Type B pancreatic cell (in vitro differentiated cells): ENCODE measurements at regions not wholly inside any gene's neighbourhood (a gene's known extent, or its start where the extent isn't known, plus 50 kb on each side); places are given as distances from the start of the nearest gene placed in this dataset.

Source experiments
- DNase-seq: peaks from one replicate; pipeline ENCODE4 v3.0.0; 2021; ENCODE audit warnings: mixed read lengths; ENCODE audit not compliant: unreplicated experiment; ENCODE audit errors: extremely low spot score
- H3K27ac Mint-ChIP-seq: 2 replicates; pipeline ENCODE4 v1.8.0; 2021; ENCODE audit warnings: mild to moderate bottlenecking, mixed read lengths
- H3K27me3 Mint-ChIP-seq: 2 replicates; pipeline ENCODE4 v1.8.0; 2021; ENCODE audit warnings: mixed read lengths
- H3K36me3 Mint-ChIP-seq: 2 replicates; pipeline ENCODE4 v1.8.0; 2021; ENCODE audit warnings: mixed read lengths
- H3K4me1 Mint-ChIP-seq: one replicate; pipeline ENCODE4 v1.8.0; 2021; ENCODE audit warnings: mixed read lengths; ENCODE audit not compliant: unreplicated experiment
- H3K4me3 Mint-ChIP-seq: 2 replicates; pipeline ENCODE4 v1.8.0; 2021; ENCODE audit warnings: mild to moderate bottlenecking, mixed read lengths
- H3K9me3 Mint-ChIP-seq: 2 replicates; pipeline ENCODE4 v1.8.0; 2021; ENCODE audit warnings: mixed read lengths
- CTCF ChIP-seq: fragments of 200-600 bp; sonication (generic); conservative IDR thresholded peaks from 2 replicates; pipeline ENCODE4 v1.5.0; 2021; ENCODE audit warnings: antibody characterized with exemption, mild to moderate bottlenecking

- no peak for TF ChIP-seq CTCF
- no peaks in the 10 kb centered on the region for H3K27me3 Mint-ChIP-seq
- no peak for DNase-seq
- H3K9me3 Mint-ChIP-seq: no peaks in the 10 kb centered on the region
- no peak overlapping the region for H3K27ac Mint-ChIP-seq
- no peak overlapping the region for H3K4me3 Mint-ChIP-seq
- peaks cover 4% of the 10 kb centered on the region for H3K4me1 Mint-ChIP-seq
- H3K36me3 Mint-ChIP-seq: no peaks in the 10 kb centered on the region
Measured at GRCh38 chr21:28794371-28794851, 198.3 kb downstream of the LTN1 start.

- Mint-ChIP-seq H3K27ac (no peak overlapping the region), H3K4me3 (no peak overlapping the region)
Measured at GRCh38 chr21:28793043-28793442, 199.6 kb downstream of the LTN1 start.

GRCh38 chr21:28791595-28792282 lies 200.9 kb downstream of the LTN1 start:
- H3K9me3 Mint-ChIP-seq: no peaks in the 10 kb centered on the region
- TF ChIP-seq CTCF: no peak
- H3K27me3 Mint-ChIP-seq: no peaks in the 10 kb centered on the region
- no peak overlapping the region for H3K4me3 Mint-ChIP-seq
- H3K4me1 Mint-ChIP-seq: no peaks in the 10 kb centered on the region
- DNase-seq: no peak
- no peaks in the 10 kb centered on the region for H3K36me3 Mint-ChIP-seq
- H3K27ac Mint-ChIP-seq: no peak overlapping the region

More at GRCh38 chr21:28793043-28793442, 199.6 kb downstream of the LTN1 start:
- Mint-ChIP-seq H3K9me3 (no peaks in the 10 kb centered on the region), H3K36me3 (no peaks in the 10 kb centered on the region), H3K27me3 (no peaks in the 10 kb centered on the region), H3K4me1 (no peaks in the 10 kb centered on the region)
- no peak for DNase-seq
- peak; percentile 23 for TF ChIP-seq CTCF

GRCh38 chr21:28790335-28790734 lies 202.3 kb downstream of the LTN1 start:
- no peak for TF ChIP-seq CTCF
- no peak for DNase-seq
- Mint-ChIP-seq H3K4me1 (no peaks in the 10 kb centered on the region), H3K36me3 (no peaks in the 10 kb centered on the region), H3K9me3 (peaks cover 4% of the 10 kb centered on the region), H3K27ac (no peak overlapping the region), H3K4me3 (no peak overlapping the region), H3K27me3 (no peaks in the 10 kb centered on the region)

GRCh38 chr21:28789523-28789922 lies 203.2 kb downstream of the LTN1 start:
- peaks cover 4% of the 10 kb centered on the region for H3K9me3 Mint-ChIP-seq

More at GRCh38 chr21:28789523-28789922, 203.2 kb downstream of the LTN1 start:
- Mint-ChIP-seq H3K27me3 (no peaks in the 10 kb centered on the region), H3K36me3 (no peaks in the 10 kb centered on the region), H3K4me3 (no peak overlapping the region), H3K4me1 (no peaks in the 10 kb centered on the region), H3K27ac (no peak overlapping the region)
- TF ChIP-seq CTCF: no peak
- DNase-seq: no peak
